ENCODE measurements at regions not wholly inside any gene's neighbourhood (a gene's known extent, or its start where the extent isn't known, plus 50 kb on each side); places are given as distances from the start of the nearest gene placed in this dataset.

DNA sequence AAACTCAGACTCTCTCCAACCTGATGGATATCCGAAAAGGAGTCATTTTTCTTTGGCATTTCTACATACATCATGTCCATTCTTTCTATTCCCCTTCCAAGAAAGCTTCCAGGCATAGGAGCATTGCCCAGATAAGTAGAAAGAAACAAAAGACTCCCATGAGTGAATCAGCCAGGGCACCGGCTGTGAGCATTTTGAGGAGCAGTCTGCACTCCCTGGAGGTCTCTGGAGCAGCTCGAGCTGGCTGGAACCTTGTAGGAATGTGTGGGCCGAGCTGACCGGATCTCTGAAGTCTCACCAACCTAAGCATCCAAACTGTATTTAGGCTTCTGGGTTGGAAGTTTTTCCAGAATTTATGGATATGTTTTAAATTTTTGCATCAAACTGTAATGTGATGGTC, 161.4 kb upstream of the TRPC7 start:
- DNase-seq, result no peak

DNA sequence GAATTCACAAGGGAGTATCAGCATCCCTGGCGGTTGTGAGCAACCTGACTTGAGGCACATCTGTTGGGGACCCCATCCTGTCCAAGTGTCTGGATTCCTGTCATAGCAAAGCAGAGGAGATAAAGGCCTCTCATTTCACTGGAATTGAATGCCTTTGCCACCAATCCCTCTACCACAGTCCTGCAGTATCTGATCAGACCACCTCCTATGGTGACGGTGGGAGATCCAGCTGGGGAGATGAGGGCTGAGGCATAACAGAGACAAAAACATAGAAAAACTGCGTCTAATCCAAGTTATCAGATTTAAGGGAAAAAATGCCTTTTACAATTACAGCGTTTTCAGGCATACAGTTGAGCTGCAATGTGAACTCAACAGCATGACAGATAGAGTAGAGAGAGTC, 160.7 kb upstream of the TRPC7 start:
- no peak for DNase-seq

DNA sequence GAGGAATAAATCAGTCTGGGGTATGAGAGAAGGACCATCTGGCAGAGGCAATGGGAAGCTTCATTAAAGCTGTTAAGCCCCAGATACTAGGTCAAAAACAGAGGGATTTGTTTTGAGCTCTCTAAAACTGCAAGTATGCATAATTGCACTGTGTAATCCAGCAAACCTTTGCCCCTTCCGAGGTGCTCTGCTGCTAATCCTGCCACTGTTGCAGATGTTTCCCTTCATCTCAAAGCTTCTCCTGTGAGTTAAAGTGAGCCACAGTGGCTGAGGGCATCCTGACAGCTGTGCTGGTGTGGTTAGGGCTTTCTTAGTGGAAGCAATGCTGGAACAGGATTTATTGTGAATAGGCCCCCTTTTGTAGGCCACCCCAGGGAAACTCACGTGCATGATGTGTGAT, 160.3 kb upstream of the TRPC7 start:
- DNase-seq, result no peak

DNA sequence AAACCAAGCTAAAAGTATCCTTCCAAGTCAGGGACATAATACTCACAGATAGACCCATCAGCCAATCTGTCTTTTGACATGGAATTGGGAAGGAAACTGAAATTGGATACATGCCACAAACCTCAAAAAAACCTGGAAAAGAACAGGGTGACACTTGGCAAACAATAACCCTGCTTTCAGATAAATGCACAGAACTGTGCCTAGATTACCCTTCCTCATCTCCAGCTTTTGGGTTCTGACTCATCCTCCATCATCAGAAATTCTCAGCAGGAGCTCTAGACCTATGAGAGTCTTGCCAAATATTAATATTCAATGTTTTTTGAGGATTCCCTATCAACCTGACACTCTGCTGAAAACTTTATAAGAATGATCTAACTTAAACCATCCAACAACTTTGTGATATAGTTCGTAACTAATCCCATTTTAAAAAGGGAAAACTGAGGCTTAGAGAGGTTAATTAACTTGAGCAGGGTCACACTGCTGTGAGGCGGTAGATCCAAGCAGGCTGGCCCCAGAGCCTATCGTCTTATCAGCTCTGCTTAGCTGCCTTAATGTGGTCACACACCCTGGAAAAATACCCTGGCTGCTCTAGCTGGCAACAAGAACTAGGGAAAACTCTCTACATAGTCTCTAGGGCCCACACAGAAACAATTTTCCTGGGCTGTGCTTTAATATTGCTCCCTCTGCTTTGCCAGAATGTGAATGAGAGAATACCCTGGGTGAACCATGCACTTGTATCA, 157.0 kb upstream of the TRPC7 start:
- DNase-seq, result no peak

DNA sequence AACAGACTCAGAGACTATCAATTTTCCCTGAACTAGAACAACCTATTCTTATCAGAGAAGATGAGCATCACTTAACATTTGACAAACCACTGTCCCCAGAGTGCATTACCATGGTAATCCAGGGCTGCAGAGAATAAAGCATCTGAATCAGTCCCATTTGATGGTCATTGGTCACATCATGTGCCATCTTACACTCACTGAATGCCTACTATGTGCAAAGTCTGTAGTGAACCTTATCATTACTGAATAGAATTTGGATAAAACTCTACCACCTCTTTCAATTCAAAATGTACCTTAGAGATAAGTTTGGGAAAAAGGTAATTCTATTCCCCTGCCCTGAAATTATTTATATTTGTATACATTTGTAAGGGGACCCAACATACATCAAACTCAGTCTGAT, 156.4 kb upstream of the TRPC7 start:
- no peak for DNase-seq

DNA sequence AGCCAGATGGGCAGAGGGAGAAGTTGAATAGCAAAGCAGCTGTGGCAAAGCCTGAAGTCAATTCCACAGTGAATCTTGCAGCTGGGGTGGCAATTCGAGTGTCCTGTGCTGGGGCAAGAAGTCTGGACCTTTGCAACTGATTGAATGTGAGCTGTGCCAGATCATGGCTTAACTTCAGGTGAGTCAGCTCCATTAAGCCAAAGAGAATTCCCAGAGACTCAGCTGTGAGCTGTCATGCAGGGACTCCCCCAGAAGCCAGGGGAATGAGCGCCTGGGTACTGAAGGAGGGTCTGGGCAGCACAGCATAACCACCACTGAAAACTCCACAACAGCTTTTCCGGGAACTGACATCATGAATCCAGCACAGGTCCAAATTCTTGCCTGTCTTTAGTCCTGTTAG, 153.5 kb upstream of the TRPC7 start:
- DNase-seq, result no peak

DNA sequence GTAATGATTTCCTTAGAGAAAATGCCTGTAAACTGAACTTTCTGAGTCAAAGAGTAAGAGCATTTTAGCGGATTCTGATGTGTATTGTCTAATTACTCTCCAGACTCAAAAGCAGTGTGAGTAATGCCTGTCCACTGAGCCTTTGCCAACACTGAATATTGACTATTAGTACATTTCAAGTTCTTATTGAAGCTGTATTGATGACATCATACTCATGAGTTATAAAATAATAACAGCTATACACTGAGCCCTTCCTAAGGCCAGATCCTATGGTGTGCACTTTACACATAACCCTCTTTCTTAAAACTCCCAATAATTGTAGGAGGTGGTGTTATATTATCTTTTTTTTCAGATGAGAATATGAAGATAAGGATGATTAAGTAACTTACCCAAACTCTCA, 152.8 kb upstream of the TRPC7 start:
- DNase-seq, result no peak

DNA sequence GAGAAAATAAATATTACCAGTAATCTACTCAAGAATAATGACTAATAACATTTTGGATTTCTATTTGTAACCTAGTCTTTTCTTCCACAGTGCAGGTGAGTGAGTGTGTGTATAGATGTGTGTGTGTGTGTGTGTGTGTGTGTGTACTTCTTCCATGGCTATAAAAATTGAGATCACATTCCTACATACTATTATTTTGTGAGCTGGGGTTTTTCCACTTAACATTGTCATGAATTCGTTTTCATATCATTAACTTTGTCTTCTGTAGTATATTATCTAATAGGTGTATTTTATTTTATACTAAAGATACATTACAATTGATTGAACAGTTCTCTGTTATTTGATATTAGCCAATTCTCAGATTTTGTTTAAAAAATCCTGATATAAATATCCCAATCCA, 152.4 kb upstream of the TRPC7 start:
- no peak for DNase-seq

DNA sequence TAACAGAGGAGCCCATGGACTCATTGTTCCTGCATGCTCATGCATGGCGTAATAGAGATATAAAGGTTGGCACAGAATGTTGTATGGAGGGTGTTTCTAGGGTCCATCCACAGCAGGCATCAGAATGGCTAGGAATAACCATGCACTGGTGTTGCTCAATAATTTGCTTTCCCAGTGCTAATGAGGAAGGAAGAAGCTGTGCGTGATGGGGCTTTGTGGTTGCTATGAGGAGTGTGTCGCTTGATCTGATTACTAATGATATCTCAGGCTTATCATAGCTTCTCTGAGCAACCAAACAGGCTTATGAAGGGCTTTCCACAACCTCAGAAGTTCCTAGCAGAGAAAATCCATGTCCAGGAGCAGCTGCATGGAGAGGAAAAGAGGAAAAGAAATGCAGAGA, 151.3 kb upstream of the TRPC7 start:
- no peak for DNase-seq

DNA sequence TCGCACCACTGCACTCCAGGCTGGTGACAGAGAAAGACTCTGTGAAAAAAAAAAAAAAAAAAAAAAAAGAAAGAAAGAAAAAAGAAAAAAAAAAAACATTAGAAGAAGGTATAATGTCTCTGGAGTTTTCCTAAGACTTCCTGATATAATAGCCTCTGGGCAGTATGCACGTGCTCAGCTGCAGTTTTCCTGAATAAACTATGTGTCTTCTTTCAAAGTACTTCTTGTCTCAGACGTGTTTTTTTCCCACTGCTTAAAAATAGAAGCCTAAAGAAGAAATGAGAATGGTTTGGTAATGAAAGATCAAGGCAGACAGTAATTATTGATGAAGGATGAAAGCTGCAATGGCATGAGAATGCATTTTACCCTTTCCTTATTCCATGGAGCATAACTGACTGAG, 148.1 kb upstream of the TRPC7 start:
- no peak for DNase-seq

DNA sequence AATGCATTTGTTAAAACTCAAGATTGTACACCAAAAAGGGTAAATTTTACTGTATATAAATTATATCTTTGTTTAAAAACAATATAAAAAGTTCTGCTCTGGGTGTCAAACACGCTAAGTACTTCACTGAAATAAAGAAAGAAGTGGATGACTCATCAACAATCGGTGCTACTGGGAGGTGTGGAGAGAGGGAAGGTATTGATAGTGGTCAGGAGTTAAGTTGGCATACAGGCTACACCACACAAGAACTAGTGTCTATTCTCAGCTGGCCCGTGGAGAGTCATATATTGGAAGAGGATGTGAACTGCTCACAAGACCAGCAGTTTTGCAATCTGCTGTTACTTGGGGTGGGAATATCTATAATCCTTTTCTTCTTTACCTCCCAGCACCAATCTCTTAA, 145.7 kb upstream of the TRPC7 start:
- no peak for DNase-seq

DNA sequence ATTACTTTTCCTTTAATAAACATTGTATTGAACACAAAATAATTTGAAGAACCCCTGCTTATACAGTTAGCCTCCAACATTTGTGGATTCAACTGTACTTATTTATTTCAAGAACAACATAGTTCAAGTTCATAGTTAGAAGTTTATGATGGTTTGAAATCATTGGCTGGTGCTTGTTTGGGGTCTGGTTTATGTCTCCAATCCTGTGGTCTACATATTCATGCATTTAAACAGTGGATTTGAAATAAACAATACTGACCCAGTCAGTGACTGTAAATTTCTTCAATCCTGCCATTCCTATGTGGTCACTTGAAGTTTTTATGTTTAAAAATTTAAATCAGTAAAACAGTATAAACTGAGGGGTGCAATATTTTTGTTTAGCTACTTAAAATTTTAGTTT, 145.1 kb upstream of the TRPC7 start:
- no peak for DNase-seq

DNA sequence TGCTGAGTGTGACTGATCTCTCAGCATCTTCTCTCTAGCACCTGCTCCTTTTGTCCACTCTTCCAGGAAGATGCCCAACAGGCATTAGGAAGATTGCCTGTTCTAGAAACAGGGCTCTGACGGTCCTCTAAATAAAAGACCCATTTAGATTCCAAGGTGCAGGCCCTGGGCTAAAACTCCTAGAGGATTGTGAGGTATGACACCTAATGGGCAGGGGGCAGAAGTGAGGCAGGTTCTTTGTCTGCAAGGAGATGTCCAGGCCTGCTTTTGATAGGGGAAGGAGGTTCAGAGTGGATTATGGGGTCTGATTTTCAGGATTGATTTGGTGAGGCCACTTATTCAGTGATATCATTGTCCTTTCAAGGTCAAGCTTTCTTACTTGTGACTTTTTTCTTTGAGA, 140.8 kb upstream of the TRPC7 start:
- no peak for DNase-seq

DNA sequence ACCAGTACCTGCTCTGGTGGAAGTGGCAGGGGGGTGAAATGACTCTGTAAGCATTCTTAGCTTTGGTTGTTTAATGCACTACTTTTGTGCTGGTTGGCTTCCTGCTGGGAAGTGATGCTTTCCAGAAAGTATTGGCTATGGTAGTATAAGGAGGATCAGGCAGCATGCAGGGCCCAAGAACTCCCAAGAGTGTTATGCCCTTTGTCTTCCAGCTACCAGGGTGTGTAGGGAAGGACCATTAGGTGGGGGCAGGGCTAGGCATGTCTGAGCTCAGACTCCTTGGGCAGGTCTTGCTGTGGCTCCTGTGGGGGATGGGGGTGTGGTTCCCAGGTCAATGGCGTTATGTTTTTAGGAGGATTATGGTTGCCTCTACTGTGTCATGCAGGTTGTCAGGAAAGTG, 135.8 kb upstream of the TRPC7 start:
- DNase-seq, result no peak

DNA sequence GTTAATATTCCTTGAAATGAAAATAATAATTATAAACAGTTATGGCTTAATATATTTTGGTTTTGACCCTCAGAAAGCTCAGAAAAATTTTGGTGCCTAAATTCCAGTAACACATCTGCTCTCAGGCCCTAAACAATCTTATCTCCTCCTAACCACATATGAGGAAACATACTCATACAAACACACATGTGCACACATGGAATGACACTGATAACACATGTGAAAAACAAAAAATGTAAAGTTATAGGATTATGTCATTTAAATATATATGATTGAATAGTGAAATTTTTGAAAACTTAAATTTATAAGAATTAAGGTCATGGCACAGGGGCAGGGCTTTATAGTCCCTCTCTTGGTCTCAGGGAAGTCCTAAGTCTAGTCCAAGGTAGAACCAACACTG, 127.2 kb upstream of the TRPC7 start:
- no peak for DNase-seq

DNA sequence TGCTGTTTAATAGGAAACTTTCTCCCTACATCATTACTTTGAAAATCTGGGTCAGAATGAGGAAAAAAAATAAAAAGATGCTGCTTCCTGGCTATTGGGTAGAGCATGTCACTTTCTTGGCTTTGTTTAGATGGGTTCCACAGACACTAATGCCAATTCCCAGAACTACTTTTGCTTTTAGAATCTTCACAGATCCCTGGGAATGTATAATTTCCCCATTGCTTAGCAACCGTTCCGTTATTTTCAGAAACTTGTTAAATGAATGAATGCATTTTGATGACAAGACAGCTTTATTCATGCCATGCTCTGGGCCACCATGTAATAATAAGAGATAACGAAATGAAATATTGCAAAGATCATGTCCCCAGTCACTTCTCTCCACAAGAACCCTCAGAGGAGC, 126.5 kb upstream of the TRPC7 start:
- DNase-seq, result no peak

DNA sequence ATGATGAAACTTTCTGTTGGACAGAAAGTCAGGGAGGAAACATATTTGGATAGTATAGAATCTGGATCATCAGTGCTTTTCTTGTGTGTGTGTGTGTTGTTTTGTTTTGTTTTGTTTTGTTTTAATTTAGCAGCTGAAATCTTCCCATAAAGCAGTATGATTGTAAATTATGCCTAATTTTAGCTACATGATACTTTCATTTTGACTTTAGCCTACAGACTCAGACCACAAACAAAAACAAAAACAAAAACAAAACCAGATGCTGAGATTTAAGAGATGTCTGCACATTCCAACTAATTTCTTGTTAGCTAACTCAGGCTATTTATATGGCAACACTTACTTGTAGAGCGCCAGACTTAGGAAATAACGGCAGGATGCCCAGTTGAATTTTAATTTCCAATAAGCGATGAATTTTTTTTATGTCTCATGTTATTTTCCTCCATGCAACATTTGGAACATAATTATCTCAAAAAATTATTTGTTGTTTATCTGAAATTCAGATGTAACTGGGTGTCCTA, 119.5 kb upstream of the TRPC7 start:
- DNase-seq, result no peak

DNA sequence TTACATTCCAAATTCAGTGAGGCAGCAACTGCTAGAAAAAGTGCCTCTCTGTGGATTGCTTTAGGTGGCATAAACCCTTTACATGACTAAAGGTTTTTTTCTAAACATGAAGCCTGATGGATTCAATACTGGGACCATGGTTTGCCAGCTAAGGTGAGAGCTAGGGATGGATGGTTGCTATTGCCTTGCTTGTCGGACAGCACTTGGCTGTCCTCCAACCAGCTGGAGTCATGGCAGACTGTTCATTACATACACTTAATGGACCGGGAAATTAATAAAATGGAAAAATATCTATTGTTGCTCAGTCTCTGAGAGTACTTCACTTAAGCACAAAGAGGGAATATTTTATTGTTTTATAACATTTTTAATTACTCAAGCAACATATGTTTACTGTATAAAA, 116.9 kb upstream of the TRPC7 start:
- no peak for DNase-seq

DNA sequence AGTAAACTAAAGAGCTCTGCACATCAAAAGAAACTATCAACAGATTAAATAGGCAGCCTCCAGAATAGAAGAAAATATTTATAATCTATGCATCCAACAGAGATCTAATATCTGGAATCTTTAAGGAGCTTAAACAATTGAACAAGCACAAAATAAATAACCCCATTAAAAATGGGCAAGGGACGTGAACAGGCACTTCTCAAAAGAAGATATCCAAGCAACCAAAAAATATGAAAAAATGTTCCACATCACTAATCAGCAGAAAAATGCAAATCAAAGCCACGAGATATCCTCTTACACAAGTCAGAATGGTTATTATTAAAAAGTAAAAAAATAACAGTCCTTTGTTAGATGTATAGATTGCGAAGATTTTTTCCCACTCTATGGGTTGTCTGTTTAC, 109.1 kb upstream of the TRPC7 start:
- DNase-seq, result no peak

DNA sequence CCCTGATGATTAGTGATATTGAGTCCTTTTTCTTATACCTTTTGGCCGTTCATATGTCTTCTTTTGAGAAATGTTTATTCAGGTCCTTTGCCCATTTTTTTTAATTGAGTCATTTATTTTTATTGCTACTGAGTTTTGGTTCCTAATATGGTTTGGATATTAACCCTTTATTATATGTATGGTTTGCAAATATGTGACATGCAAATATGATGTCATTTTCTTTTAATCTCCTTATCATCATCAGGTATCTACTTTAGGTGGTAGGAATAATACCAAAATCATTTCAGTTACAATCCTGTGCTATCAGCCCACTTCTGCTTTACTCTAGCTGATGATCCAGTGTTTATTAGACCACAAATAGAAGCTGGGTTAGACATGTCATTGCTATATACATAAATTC, 102.3 kb upstream of the TRPC7 start:
- DNase-seq, result no peak

DNA sequence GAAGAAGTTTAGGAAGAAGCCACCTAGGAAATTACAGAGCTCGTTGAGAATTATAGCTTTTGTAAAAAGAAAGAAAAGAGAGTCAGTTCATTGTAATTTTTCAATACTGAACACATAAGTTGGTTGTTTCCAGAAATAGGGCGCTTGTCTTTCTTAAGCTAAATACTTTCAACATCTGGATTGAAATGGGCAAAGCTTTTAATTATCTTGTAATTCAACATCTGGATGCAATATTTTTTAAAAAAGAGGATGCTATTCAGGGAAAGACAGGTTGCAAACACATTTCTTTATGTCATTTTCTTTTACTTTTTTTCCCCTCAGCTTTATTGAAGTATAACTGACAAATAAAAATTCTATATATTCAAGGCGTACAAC, 100.7 kb upstream of the TRPC7 start:
- no peak for DNase-seq

DNA sequence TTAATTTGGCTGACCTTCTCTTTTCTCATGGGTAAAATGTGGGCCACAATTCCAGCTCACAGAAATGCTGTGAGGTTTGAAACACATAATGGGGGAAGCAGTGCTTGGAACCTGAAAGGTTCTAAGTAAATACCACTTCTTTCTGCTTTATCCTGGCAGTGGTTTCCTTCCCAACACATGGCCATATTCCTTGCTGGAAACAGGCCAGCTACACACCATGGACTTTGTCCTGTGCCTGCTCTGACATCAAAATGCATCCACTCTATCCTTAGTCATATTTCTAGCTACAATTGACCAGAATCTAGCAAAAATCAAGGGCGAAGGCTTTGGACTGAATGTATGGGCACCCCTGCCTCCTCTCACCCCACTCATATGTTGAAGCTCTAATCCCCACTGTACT, 93.1 kb upstream of the TRPC7 start:
- DNase-seq, result no peak

DNA sequence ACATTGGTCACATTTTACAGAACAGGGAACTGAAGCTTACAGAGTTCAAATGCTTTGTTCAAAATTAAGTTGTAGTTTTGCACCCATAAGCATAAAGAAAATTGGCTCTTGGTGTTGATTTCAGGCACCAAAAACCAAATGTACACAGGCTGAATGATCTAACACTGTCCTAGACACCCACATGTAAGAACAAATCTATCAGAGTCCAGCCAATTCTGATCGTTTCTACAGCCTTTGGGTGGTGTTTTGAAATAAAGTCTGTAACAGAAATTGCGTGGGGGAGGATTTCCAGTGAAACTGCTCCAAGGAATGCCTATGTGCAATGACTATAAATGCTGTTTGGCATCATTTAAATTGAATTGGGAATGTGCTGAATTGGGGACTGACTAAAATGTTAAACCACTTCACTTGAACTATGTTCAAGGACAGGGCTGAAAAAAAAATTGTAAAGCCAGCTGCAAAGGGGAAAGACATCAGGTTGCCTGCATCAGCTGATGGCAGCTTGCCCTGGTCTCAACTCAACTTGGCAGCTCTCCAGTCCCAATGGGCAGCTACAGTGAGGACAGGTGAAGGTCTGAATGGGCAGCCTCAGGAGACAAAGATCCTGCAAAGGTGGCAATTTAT, 92.2 kb upstream of the TRPC7 start:
- no peak for DNase-seq

DNA sequence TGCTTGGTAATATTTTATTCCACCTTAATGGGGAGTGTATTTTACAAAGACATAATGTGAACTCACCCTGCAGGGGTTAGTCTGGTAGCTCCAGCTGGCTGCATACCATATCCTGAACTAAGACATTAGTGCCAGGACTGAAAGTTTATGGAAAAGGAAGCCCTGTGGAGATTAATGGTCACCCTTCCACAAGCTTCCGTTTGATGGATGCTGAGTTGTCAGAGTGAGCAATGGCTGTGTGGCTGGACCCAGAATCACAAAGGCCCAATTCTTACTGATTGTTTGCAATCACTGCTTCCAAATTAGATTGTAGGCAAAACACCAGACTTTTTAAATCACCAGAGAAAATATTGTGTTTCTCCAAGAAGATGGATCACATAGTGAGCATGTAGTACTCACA, 90.1 kb upstream of the TRPC7 start:
- no peak for DNase-seq

Measured in NCI-H2171 treated with DMSO at 0.1 percent for 48 hours (cell line).